Keratinocyte (primary cell): ENCODE measurements at regions not wholly inside any gene's neighbourhood (a gene's known extent, or its start where the extent isn't known, plus 50 kb on each side); places are given as distances from the start of the nearest gene placed in this dataset.

Experiments
- DNase-seq: peaks from one replicate; pipeline ENCODE4 v3.0.0-alpha.2; 2011; ENCODE audit warnings: low read depth, missing footprints, low spot score
- FAIRE-seq: peaks from 2 replicates; lab custom pipeline; 2011; peaks lifted over from hg19 to GRCh38; lab: Jason Lieb, UNC
- H2AFZ ChIP-seq: 2 replicates; pipeline ENCODE4 v1.6.0; 2012; ENCODE audit warnings: low read length, control low read depth, inconsistent platforms; ENCODE audit not compliant: control insufficient read depth
- H3K27ac ChIP-seq: 2 replicates; pipeline ENCODE4 v1.5.1; 2011; ENCODE audit warnings: low read length; ENCODE audit not compliant: control insufficient read depth, insufficient read depth
- H3K27me3 ChIP-seq: 3 replicates; pipeline ENCODE4 v1.6.0; 2011; ENCODE audit warnings: low read length; ENCODE audit not compliant: control insufficient read depth, insufficient read depth; ENCODE audit errors: extremely low read depth
- H3K36me3 ChIP-seq, 2 experiments: 2 replicates in 1 of 2; 3 replicates in 1 of 2; pipeline ENCODE4 v1.5.1; 2011; ENCODE audit warnings: low read length in 2 of 2, mild to moderate bottlenecking in 1 of 2; ENCODE audit not compliant: control insufficient read depth in 2 of 2, insufficient read depth in 2 of 2; ENCODE audit errors: extremely low read depth in 1 of 2
- H3K4me1 ChIP-seq: 3 replicates; pipeline ENCODE4 v1.5.1; 2011; ENCODE audit warnings: low read length; ENCODE audit not compliant: control insufficient read depth, insufficient read depth; ENCODE audit errors: extremely low read depth
- H3K4me2 ChIP-seq: 3 replicates; pipeline ENCODE4 v1.6.0; 2011; ENCODE audit warnings: low read depth, low read length; ENCODE audit not compliant: control insufficient read depth, insufficient read depth; ENCODE audit errors: extremely low read depth
- H3K4me3 ChIP-seq, 3 experiments: fragments of 200-600 bp in 1 of 3; sonication (generic) in 1 of 3; 2 replicates in 2 of 3; 3 replicates in 1 of 3; pipeline ENCODE4 v1.5.1; 2011 to 2016; ENCODE audit warnings: low read length in 3 of 3, mild to moderate bottlenecking in 3 of 3, control low read depth in 2 of 3, inconsistent platforms in 1 of 3, low read depth in 1 of 3, mixed read lengths in 1 of 3, mixed run types in 1 of 3, moderate library complexity in 1 of 3; ENCODE audit not compliant: control insufficient read depth in 2 of 3, insufficient read depth in 2 of 3; ENCODE audit errors: extremely low read depth in 1 of 3
- H3K79me2 ChIP-seq: 2 replicates; pipeline ENCODE4 v1.6.0; 2012; ENCODE audit warnings: low read length; ENCODE audit not compliant: control insufficient read depth, insufficient read depth
- H3K9ac ChIP-seq: 3 replicates; pipeline ENCODE4 v1.6.0; 2011; ENCODE audit warnings: low read length; ENCODE audit not compliant: control insufficient read depth, insufficient read depth; ENCODE audit errors: extremely low read depth
- H3K9me1 ChIP-seq: 3 replicates; pipeline ENCODE4 v1.6.0; 2011; ENCODE audit warnings: low read length; ENCODE audit not compliant: control insufficient read depth, insufficient read depth; ENCODE audit errors: extremely low read depth
- H3K9me3 ChIP-seq: 2 replicates; pipeline ENCODE4 v1.5.1; 2012; ENCODE audit warnings: low read depth, low read length; ENCODE audit not compliant: control insufficient read depth
- H4K20me1 ChIP-seq: 3 replicates; pipeline ENCODE4 v1.6.0; 2011; ENCODE audit warnings: low read length; ENCODE audit not compliant: control insufficient read depth, insufficient read depth; ENCODE audit errors: extremely low read depth
- EZH2 ChIP-seq: IDR thresholded peaks from one replicate; pipeline ENCODE4 v1.6.1; 2012; ENCODE audit warnings: inconsistent platforms, mild to moderate bottlenecking, low read length, moderate library complexity
- dilution Hi-C: fragments of 300-500 bp; cut with MboI; formaldehyde crosslinking; loops from one replicate; pipeline ENCODE4 v1.7.0; 2020; ENCODE audit warnings: low sequenced_read_pairs; ENCODE audit not compliant: extremely low pct_ligation_motif_present
- TF ChIP-seq, protein P1 (sequence below), 3 experiments: IDR thresholded peaks in 1 of 3; conservative IDR thresholded peaks in 1 of 3; optimal IDR thresholded peaks in 1 of 3; 2 replicates in 2 of 3; 3 replicates in 1 of 3; pipeline versions ENCODE3 to v1.5.1; 2011; ENCODE audit warnings: low read length in 3 of 3, mild to moderate bottlenecking in 3 of 3, moderate library complexity in 2 of 3, control low read depth in 1 of 3, inconsistent platforms in 1 of 3; ENCODE audit not compliant: insufficient read depth in 2 of 3; ENCODE audit errors: extremely low read depth in 1 of 3

DNA sequence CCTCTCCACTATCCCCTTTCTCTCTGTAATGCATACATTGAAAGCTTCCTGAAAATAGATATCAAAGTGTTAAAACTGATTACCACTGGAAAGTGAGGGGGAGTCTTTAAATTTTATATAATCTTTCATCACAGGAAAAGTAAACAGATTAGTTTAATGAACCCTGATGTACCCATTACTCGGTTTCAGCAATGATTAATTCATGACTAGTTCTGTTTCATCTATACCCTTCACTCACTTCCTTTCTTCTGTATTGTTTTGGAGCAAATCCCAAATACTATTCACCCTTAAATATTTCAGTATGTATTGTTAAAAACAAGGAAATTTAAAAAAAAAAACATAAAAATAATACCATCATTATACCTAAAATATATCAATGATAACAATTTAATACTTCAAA, 67.3 kb upstream of the TMCC3 start:
- no peak for DNase-seq
- Histone ChIP-seq H3K79me2 (no peaks in the 10 kb centered on the region), H3K27ac (no peak overlapping the region), H3K27me3 (no peaks in the 10 kb centered on the region), H3K4me3 (no peak overlapping the region), H3K36me3 (no peaks in the 10 kb centered on the region), H2AFZ (no peak overlapping the region), H3K4me1 (peaks cover 13% of the 10 kb centered on the region), H3K9me1 (no peaks in the 10 kb centered on the region), H3K9me3 (no peaks in the 10 kb centered on the region), H3K9ac (no peak overlapping the region), H4K20me1 (no peaks in the 10 kb centered on the region), H3K4me2 (no peak overlapping the region)
- no peak for TF ChIP-seq EZH2
- TF ChIP-seq, protein P1, sequence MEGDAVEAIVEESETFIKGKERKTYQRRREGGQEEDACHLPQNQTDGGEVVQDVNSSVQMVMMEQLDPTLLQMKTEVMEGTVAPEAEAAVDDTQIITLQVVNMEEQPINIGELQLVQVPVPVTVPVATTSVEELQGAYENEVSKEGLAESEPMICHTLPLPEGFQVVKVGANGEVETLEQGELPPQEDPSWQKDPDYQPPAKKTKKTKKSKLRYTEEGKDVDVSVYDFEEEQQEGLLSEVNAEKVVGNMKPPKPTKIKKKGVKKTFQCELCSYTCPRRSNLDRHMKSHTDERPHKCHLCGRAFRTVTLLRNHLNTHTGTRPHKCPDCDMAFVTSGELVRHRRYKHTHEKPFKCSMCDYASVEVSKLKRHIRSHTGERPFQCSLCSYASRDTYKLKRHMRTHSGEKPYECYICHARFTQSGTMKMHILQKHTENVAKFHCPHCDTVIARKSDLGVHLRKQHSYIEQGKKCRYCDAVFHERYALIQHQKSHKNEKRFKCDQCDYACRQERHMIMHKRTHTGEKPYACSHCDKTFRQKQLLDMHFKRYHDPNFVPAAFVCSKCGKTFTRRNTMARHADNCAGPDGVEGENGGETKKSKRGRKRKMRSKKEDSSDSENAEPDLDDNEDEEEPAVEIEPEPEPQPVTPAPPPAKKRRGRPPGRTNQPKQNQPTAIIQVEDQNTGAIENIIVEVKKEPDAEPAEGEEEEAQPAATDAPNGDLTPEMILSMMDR (optimal IDR thresholded peaks at IDR 0.05 in 1 of 3, IDR thresholded peaks at IDR 0.05 in 1 of 3, conservative IDR thresholded peaks at IDR 0.05 in 1 of 3; ENCODE audit: extremely low read depth in 1 of 3, insufficient read depth in 2 of 3, low read length in 3 of 3) = no peak
- dilution Hi-C loops = no loop called here
- FAIRE-seq = no peak

DNA sequence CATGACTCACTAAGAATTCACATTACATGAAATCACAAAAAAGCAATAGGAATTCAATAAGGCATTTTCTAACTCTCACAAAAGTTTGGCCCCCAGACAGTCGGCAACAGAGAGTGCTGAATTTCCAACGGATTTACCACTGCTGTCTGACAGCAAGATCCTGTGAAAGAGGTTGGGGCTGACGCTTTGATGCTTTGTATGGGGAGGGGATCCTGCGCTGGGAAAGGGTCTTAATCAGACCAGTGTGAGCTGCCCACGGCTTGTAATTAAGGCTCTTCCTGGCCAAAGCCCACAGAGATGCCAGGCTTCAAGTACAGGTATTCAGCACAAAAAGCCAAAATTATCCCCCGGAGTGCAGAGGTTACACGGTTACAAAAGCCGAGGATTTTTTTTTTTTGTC, 66.8 kb upstream of the TMCC3 start:
- peaks cover 13% of the 10 kb centered on the region for H3K4me1 ChIP-seq
- H3K79me2 ChIP-seq = no peaks in the 10 kb centered on the region
- H3K27me3 ChIP-seq = no peaks in the 10 kb centered on the region
- no peaks in the 10 kb centered on the region for H4K20me1 ChIP-seq
- no peak overlapping the region for H3K27ac ChIP-seq
- no peaks in the 10 kb centered on the region for H3K36me3 ChIP-seq
- no peak for DNase-seq
- no peak overlapping the region for H3K4me3 ChIP-seq
- H3K9ac ChIP-seq = no peak overlapping the region
- H3K9me3 ChIP-seq = no peaks in the 10 kb centered on the region
- no peaks in the 10 kb centered on the region for H3K9me1 ChIP-seq
- H2AFZ ChIP-seq = no peak overlapping the region
- H3K4me2 ChIP-seq = no peak overlapping the region
- dilution Hi-C loops = no loop called here
- FAIRE-seq = no peak
- TF ChIP-seq, protein P1 (optimal IDR thresholded peaks at IDR 0.05 in 1 of 3, IDR thresholded peaks at IDR 0.05 in 1 of 3, conservative IDR thresholded peaks at IDR 0.05 in 1 of 3; ENCODE audit: extremely low read depth in 1 of 3, insufficient read depth in 2 of 3, low read length in 3 of 3) = no peak
- TF ChIP-seq EZH2 = no peak
